ENCODE measurements at regions not wholly inside any gene's neighbourhood (a gene's known extent, or its start where the extent isn't known, plus 50 kb on each side); places are given as distances from the start of the nearest gene placed in this dataset.
"Not testable (repeated sequence)": the region's sequence is repeated elsewhere in the genome, so short reads cannot be mapped to it uniquely, and the experiment has no call there.

DNA sequence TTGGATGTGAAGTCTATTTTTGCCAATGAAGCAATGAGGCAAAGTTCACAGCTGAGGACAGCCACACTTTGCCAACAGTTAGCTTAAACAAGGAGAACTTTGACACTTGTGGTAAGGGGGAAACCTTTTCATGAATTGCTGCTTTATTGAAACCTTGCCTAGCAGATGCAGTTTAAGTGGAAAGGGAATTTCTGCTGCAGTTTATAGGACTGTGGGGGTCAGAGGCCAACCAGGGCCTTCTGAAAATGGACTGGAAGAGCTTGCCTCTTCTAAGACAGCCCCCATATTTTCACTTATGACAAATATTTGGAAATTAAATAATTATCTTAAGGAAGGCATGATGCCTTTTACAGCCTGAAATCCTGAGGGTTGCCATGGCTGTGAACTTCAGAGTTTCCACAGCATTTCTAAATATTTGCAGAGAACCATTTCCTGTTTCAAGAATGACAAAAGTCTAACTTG lies 550.3 kb downstream of the RAB28 start:
- Histone ChIP-seq H3K4me1 (ENCODE audit: control insufficient read depth in 2 of 2, insufficient read depth in 2 of 2, low read length in 2 of 2) (no peaks in the 10 kb centered on the region), H3K9me3 (ENCODE audit: control insufficient read depth in 2 of 2, low read length in 2 of 2) (no peaks in the 10 kb centered on the region), H3K27me3 (ENCODE audit: control insufficient read depth in 2 of 2, insufficient read depth in 2 of 2, low read length in 2 of 2) (no peaks in the 10 kb centered on the region), H3K27ac (ENCODE audit: low read depth in 2 of 2, low read length in 2 of 2) (no peak overlapping the region), H3K4me3 (ENCODE audit: low read length in 2 of 2) (no peak overlapping the region), H3K36me3 (ENCODE audit: control insufficient read depth in 2 of 2, insufficient read depth in 2 of 2, low read length in 2 of 2) (no peaks in the 10 kb centered on the region), H3K9ac (ENCODE audit: low read depth in 1 of 2, low read length in 2 of 2) (no peak overlapping the region)

DNA sequence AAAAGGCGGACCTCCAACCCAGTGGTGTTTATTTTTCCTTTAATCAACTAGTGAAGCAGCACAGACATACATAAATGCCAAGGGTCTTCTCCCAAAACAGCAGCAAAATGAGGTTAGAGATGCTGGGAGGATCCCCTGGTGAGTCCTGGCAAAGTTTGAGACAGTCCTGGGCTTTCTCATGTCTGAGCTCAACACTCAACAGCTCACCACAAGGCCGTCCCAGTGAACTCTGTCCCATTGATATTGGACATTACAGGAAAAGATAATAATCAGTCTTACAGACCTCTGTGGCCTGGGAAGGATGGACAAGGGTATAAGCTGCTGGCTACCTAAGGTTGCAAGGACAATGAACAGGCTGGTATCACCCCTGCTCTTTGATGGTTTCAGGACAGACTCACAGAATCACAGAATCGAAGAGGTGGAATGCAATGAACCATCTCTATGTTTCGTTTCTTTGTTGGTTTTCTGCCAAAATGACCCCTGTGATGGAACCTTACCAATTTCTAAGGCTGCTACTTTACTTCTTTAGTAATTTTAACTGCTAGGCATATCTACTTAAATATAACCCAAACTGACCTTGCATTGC lies 551.8 kb downstream of the RAB28 start:
- Histone ChIP-seq H3K36me3 (ENCODE audit: control insufficient read depth in 2 of 2, insufficient read depth in 2 of 2, low read length in 2 of 2) (no peaks in the 10 kb centered on the region), H3K27me3 (ENCODE audit: control insufficient read depth in 2 of 2, insufficient read depth in 2 of 2, low read length in 2 of 2) (no peaks in the 10 kb centered on the region), H3K27ac (ENCODE audit: low read depth in 2 of 2, low read length in 2 of 2) (no peak overlapping the region), H3K9me3 (ENCODE audit: control insufficient read depth in 2 of 2, low read length in 2 of 2) (no peaks in the 10 kb centered on the region), H3K4me1 (ENCODE audit: control insufficient read depth in 2 of 2, insufficient read depth in 2 of 2, low read length in 2 of 2) (no peaks in the 10 kb centered on the region), H3K4me3 (ENCODE audit: low read length in 2 of 2) (no peak overlapping the region), H3K9ac (ENCODE audit: low read depth in 1 of 2, low read length in 2 of 2) (no peak overlapping the region)

DNA sequence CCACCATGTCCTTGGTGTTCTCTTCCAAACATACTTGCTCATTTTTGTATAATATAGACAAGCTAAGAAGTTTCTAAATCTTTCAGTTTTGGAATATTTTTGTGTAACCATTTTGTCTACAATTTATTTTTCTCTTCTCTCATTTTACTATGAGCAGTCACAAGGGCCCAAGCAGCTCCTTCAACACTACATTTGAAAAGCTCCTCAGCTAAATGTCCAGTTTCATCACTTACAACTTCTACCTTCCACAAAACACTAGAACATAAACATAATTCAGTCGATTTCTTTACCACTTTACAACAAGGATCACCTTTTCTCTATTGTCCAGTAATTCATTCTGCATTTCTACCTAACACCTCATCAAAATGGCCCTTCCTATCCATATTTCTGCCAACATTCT lies 554.4 kb downstream of the RAB28 start:
- Histone ChIP-seq H3K9ac (ENCODE audit: low read depth in 1 of 2, low read length in 2 of 2) (no peak overlapping the region), H3K27ac (ENCODE audit: low read depth in 2 of 2, low read length in 2 of 2) (no peak overlapping the region), H3K27me3 (ENCODE audit: control insufficient read depth in 2 of 2, insufficient read depth in 2 of 2, low read length in 2 of 2) (no peaks in the 10 kb centered on the region), H3K4me3 (ENCODE audit: low read length in 2 of 2) (no peak overlapping the region), H3K4me1 (ENCODE audit: control insufficient read depth in 2 of 2, insufficient read depth in 2 of 2, low read length in 2 of 2) (no peaks in the 10 kb centered on the region), H3K36me3 (ENCODE audit: control insufficient read depth in 2 of 2, insufficient read depth in 2 of 2, low read length in 2 of 2) (no peaks in the 10 kb centered on the region), H3K9me3 (ENCODE audit: control insufficient read depth in 2 of 2, low read length in 2 of 2) (no peaks in the 10 kb centered on the region)

DNA sequence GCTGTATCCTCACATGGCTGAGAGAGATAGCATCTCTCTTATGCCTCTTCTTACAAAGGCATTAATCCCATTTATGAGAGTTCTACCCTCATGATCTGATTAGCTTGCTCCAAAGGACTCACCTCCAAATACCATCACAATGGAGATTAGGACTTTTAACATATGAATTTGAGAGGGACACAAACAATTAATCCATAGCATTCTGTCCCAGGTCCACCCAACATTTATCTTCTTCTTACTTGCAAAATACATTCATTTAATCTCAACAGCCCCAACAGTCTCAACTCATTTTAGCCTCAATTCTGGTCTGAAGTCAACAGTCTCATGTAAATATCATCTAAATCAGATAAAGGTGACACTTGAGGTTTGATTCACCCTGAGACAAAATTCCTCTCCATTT lies 555.4 kb downstream of the RAB28 start:
- no peaks in the 10 kb centered on the region for H3K4me1 ChIP-seq (ENCODE audit: control insufficient read depth in 2 of 2, insufficient read depth in 2 of 2, low read length in 2 of 2)
- no peak overlapping the region for H3K27ac ChIP-seq (ENCODE audit: low read depth in 2 of 2, low read length in 2 of 2)
- no peaks in the 10 kb centered on the region for H3K36me3 ChIP-seq (ENCODE audit: control insufficient read depth in 2 of 2, insufficient read depth in 2 of 2, low read length in 2 of 2)
- H3K27me3 ChIP-seq (ENCODE audit: control insufficient read depth in 2 of 2, insufficient read depth in 2 of 2, low read length in 2 of 2): no peaks in the 10 kb centered on the region
- H3K9me3 ChIP-seq (ENCODE audit: control insufficient read depth in 2 of 2, low read length in 2 of 2): no peaks in the 10 kb centered on the region
- no peak overlapping the region for H3K4me3 ChIP-seq (ENCODE audit: low read length in 2 of 2)
- H3K9ac ChIP-seq (ENCODE audit: low read depth in 1 of 2, low read length in 2 of 2): no peak overlapping the region

DNA sequence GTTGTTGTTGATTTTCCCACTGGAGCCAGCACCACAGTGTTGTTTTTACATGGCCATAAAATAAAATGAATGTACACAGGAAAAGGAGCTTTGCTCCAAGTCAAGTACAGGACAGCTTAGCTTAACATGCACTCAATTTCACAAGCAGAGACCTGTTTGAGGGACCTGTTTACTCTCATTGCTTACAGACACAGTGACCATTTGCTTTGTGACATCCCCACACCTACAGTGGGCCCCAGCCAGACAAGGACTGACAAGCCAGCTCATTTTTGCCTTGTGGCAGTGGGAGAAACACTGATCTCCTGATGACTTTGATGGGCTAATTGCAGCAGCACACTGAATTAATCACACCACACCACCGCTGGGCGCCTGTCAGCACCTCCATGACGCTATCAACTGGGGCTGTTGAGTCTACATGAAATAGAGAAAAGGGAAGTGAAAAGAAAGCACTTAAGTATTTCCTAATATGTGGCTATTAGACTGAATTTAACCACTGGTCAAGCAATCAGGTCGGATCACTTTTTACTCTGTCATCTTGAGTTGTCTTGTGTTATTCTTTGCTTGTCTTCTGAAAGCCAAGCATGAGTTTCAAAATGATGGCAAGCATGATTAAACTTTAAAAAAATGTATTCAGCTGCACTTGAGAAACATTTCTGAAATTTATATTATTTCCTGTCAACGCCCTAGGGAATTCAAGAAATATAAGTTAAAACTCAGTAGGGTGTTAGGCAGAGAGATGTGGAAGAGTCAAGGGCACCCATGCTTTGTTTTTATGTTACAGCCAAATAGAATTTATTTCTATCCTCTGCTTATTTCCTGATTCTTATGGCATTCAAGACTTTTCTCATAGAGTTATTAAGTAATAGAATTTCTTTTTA lies 557.7 kb downstream of the RAB28 start:
- no peak overlapping the region for H3K9ac ChIP-seq (ENCODE audit: low read depth in 1 of 2, low read length in 2 of 2)
- H3K4me1 ChIP-seq (ENCODE audit: control insufficient read depth in 2 of 2, insufficient read depth in 2 of 2, low read length in 2 of 2): no peaks in the 10 kb centered on the region
- H3K9me3 ChIP-seq (ENCODE audit: control insufficient read depth in 2 of 2, low read length in 2 of 2): no peaks in the 10 kb centered on the region
- H3K4me3 ChIP-seq (ENCODE audit: low read length in 2 of 2): no peak overlapping the region
- no peak overlapping the region for H3K27ac ChIP-seq (ENCODE audit: low read depth in 2 of 2, low read length in 2 of 2)
- H3K36me3 ChIP-seq (ENCODE audit: control insufficient read depth in 2 of 2, insufficient read depth in 2 of 2, low read length in 2 of 2): no peaks in the 10 kb centered on the region
- H3K27me3 ChIP-seq (ENCODE audit: control insufficient read depth in 2 of 2, insufficient read depth in 2 of 2, low read length in 2 of 2): no peaks in the 10 kb centered on the region

DNA sequence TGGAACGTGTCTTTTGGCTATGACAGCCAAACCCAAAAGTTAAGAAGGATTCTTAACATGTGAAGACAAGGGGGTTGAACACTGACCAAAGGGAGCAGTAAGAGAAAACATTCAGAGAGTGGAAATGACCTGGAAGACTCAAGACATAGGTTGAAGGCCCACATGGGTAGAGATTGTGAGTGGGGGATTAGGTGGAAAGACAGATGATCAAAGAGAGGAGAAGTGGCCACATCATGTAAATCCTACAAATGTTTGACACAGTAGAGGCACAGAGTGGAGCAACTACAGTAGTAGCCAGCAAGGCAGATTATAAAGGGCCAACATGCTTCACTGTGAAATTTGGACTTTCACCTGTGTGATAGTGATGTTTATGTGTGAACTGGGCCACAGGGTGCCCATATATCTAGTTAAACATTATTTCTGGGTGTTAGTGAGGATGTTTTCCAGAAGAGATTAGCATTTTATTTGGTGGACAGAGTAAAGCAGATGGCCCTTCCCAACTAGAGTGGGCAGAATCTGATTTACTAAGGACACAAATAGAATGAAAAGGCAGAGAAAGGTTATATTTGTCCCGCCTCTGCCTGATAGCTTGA lies 559.3 kb downstream of the RAB28 start:
- H3K36me3 ChIP-seq (ENCODE audit: control insufficient read depth in 2 of 2, insufficient read depth in 2 of 2, low read length in 2 of 2): no peaks in the 10 kb centered on the region
- H3K27me3 ChIP-seq (ENCODE audit: control insufficient read depth in 2 of 2, insufficient read depth in 2 of 2, low read length in 2 of 2): no peaks in the 10 kb centered on the region
- H3K27ac ChIP-seq (ENCODE audit: low read depth in 2 of 2, low read length in 2 of 2): no peak overlapping the region
- no peaks in the 10 kb centered on the region for H3K4me1 ChIP-seq (ENCODE audit: control insufficient read depth in 2 of 2, insufficient read depth in 2 of 2, low read length in 2 of 2)
- no peaks in the 10 kb centered on the region for H3K9me3 ChIP-seq (ENCODE audit: control insufficient read depth in 2 of 2, low read length in 2 of 2)
- no peak overlapping the region for H3K9ac ChIP-seq (ENCODE audit: low read depth in 1 of 2, low read length in 2 of 2)
- H3K4me3 ChIP-seq (ENCODE audit: low read length in 2 of 2): no peak overlapping the region

DNA sequence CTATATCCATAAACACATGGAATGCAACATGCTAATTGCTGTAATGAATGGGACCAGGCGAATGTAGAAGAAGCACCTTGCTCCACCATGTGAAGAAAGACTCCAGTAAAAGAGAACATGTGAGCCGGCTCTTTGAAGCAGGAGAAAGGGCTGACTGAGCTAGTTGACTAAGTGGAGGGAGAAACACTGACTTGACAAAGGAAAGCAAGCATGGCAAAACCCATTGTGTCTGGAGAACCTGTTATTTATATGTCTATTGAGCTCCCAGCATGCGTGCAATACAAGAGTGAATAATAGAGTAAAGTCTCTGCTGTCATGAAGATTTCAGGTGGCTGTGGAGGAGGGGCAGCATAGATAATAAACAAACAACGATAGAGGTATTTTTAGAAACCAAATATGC lies 559.9 kb downstream of the RAB28 start:
- no peak overlapping the region for H3K9ac ChIP-seq (ENCODE audit: low read depth in 1 of 2, low read length in 2 of 2)
- H3K4me1 ChIP-seq (ENCODE audit: control insufficient read depth in 2 of 2, insufficient read depth in 2 of 2, low read length in 2 of 2): no peaks in the 10 kb centered on the region
- H3K27ac ChIP-seq (ENCODE audit: low read depth in 2 of 2, low read length in 2 of 2): no peak overlapping the region
- H3K36me3 ChIP-seq (ENCODE audit: control insufficient read depth in 2 of 2, insufficient read depth in 2 of 2, low read length in 2 of 2): no peaks in the 10 kb centered on the region
- no peaks in the 10 kb centered on the region for H3K9me3 ChIP-seq (ENCODE audit: control insufficient read depth in 2 of 2, low read length in 2 of 2)
- no peaks in the 10 kb centered on the region for H3K27me3 ChIP-seq (ENCODE audit: control insufficient read depth in 2 of 2, insufficient read depth in 2 of 2, low read length in 2 of 2)
- H3K4me3 ChIP-seq (ENCODE audit: low read length in 2 of 2): no peak overlapping the region

DNA sequence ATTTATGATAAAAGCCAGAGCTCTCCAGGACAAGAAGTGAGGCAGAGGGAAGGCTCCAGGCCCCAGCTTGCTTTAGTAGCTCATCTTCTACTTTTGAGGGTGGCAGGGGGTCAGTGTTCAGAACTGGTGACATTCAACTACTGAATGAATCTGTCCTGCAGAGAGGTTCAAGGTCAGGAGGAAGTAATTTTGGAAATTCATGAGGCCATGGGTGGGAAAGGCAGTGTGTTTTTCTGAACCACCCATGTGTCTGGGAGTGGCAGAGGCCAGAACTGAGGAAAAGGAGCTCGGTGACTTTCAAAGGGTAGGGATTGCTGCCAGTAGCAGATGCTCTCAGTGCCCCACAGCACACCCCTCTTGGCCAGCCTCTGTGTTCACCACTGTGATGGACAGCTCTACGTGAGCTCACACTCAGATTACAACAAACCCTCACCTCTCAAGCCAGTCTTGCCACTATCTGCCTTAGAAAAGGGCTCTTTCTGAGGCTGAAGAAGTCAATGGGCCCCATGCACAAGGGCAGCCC lies 571.2 kb downstream of the RAB28 start:
- H3K27ac ChIP-seq (ENCODE audit: low read depth in 2 of 2, low read length in 2 of 2): no peak overlapping the region
- no peaks in the 10 kb centered on the region for H3K27me3 ChIP-seq (ENCODE audit: control insufficient read depth in 2 of 2, insufficient read depth in 2 of 2, low read length in 2 of 2)
- H3K9me3 ChIP-seq (ENCODE audit: control insufficient read depth in 2 of 2, low read length in 2 of 2): peaks cover 0 to 7% of the 10 kb centered on the region in 2 donors
- no peak overlapping the region for H3K4me3 ChIP-seq (ENCODE audit: low read length in 2 of 2)
- H3K4me1 ChIP-seq (ENCODE audit: control insufficient read depth in 2 of 2, insufficient read depth in 2 of 2, low read length in 2 of 2): no peaks in the 10 kb centered on the region
- no peaks in the 10 kb centered on the region for H3K36me3 ChIP-seq (ENCODE audit: control insufficient read depth in 2 of 2, insufficient read depth in 2 of 2, low read length in 2 of 2)
- H3K9ac ChIP-seq (ENCODE audit: low read depth in 1 of 2, low read length in 2 of 2): no peak overlapping the region

DNA sequence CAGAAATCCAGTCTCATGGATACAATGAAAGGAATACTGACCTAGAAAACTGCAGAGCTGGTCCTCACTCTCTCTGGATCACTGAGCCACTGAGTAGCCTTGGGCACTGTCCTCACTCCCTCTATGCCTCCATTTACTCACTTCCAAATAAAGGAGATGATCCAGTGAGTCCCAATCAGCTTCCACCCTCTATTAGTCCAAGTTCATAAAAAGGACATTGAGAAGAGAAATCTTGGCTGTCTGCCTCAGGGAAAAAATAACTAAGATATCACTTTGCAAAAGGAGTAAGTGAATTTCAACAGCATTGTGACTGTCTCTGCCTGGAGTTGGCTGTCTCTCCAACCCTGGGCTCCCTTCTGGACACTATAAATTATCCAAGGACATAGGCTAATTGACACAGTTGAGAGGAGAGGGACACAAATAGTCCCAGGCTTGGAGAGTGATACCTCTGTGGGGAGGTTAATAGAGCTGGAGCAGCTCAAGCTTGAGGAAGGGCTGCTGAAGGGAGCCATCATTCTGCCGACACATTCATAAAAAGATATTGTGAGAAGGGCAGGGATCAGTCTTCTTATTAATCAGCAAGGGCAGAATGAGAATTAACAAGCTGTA lies 572.3 kb downstream of the RAB28 start:
- no peak overlapping the region for H3K9ac ChIP-seq (ENCODE audit: low read depth in 1 of 2, low read length in 2 of 2)

DNA sequence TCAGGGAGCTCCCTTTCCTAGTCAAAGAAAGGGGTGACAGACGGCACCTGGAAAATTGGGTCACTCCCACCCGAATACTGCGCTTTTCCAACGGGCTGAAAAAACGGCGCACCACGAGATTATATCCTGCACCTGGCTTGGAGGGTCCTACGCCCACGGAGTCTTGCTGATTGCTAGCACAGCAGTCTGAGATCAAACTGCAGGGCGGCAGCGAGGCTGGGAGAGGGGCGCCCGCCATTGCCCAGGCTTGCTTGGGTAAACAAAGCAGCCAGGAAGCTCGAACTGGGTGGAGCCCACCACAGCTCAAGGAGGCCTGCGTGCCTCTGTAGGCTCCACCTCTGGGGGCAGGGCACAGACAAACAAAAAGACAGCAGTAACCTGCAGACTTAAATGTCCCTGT lies 580.5 kb downstream of the RAB28 start:
- H3K9me3 ChIP-seq (ENCODE audit: control insufficient read depth in 2 of 2, low read length in 2 of 2); H3K4me1 ChIP-seq (ENCODE audit: control insufficient read depth in 2 of 2, insufficient read depth in 2 of 2, low read length in 2 of 2); H3K4me3 ChIP-seq (ENCODE audit: low read length in 2 of 2); H3K27me3 ChIP-seq (ENCODE audit: control insufficient read depth in 2 of 2, insufficient read depth in 2 of 2, low read length in 2 of 2); H3K36me3 ChIP-seq (ENCODE audit: control insufficient read depth in 2 of 2, insufficient read depth in 2 of 2, low read length in 2 of 2); H3K27ac ChIP-seq (ENCODE audit: low read depth in 2 of 2, low read length in 2 of 2); H3K9ac ChIP-seq (ENCODE audit: low read depth in 1 of 2, low read length in 2 of 2): not testable (repeated sequence)

More for the DNA sequence above, 572.3 kb downstream of the RAB28 start:
- Histone ChIP-seq H3K36me3 (ENCODE audit: control insufficient read depth in 2 of 2, insufficient read depth in 2 of 2, low read length in 2 of 2) (no peaks in the 10 kb centered on the region), H3K9me3 (ENCODE audit: control insufficient read depth in 2 of 2, low read length in 2 of 2) (peaks cover 0 to 7% of the 10 kb centered on the region in 2 donors), H3K4me3 (ENCODE audit: low read length in 2 of 2) (no peak overlapping the region), H3K27me3 (ENCODE audit: control insufficient read depth in 2 of 2, insufficient read depth in 2 of 2, low read length in 2 of 2) (no peaks in the 10 kb centered on the region), H3K4me1 (ENCODE audit: control insufficient read depth in 2 of 2, insufficient read depth in 2 of 2, low read length in 2 of 2) (no peaks in the 10 kb centered on the region), H3K27ac (ENCODE audit: low read depth in 2 of 2, low read length in 2 of 2) (no peak overlapping the region)
